Glutamatergic neuron (in vitro differentiated cells): ENCODE measurements at regions not wholly inside any gene's neighbourhood (a gene's known extent, or its start where the extent isn't known, plus 50 kb on each side); places are given as distances from the start of the nearest gene placed in this dataset.

Experiments
- DNase-seq: peaks from one replicate; pipeline ENCODE4 v3.0.0; 2022
- H3K27ac Mint-ChIP-seq: one replicate; pipeline ENCODE4 v1.8.0; 2020; ENCODE audit warnings: mild to moderate bottlenecking, mixed read lengths, inconsistent platforms; ENCODE audit not compliant: unreplicated experiment
- H3K27me3 Mint-ChIP-seq: one replicate; pipeline ENCODE4 v1.8.0; 2020; ENCODE audit warnings: mild to moderate bottlenecking, moderate library complexity, mixed read lengths, inconsistent platforms; ENCODE audit not compliant: unreplicated experiment
- H3K36me3 Mint-ChIP-seq: one replicate; pipeline ENCODE4 v1.8.0; 2020; ENCODE audit warnings: mild to moderate bottlenecking, mixed read lengths, inconsistent platforms; ENCODE audit not compliant: unreplicated experiment
- H3K4me1 Mint-ChIP-seq: one replicate; pipeline ENCODE4 v1.8.0; 2020; ENCODE audit warnings: mild to moderate bottlenecking, low read depth, mixed read lengths, inconsistent platforms; ENCODE audit not compliant: unreplicated experiment
- H3K4me3 Mint-ChIP-seq: one replicate; pipeline ENCODE4 v1.8.0; 2020; ENCODE audit warnings: mild to moderate bottlenecking, mixed read lengths, inconsistent platforms; ENCODE audit not compliant: unreplicated experiment
- H3K9me3 Mint-ChIP-seq: one replicate; pipeline ENCODE4 v1.8.0; 2020; ENCODE audit warnings: mild to moderate bottlenecking, moderate library complexity, mixed read lengths, inconsistent platforms; ENCODE audit not compliant: unreplicated experiment
- TF ChIP-seq, protein P1 (sequence below): fragments of 200-600 bp; sonication (generic); IDR thresholded peaks from one replicate; pipeline ENCODE4 v1.5.0; 2021; ENCODE audit not compliant: partially characterized antibody, unreplicated experiment

DNA sequence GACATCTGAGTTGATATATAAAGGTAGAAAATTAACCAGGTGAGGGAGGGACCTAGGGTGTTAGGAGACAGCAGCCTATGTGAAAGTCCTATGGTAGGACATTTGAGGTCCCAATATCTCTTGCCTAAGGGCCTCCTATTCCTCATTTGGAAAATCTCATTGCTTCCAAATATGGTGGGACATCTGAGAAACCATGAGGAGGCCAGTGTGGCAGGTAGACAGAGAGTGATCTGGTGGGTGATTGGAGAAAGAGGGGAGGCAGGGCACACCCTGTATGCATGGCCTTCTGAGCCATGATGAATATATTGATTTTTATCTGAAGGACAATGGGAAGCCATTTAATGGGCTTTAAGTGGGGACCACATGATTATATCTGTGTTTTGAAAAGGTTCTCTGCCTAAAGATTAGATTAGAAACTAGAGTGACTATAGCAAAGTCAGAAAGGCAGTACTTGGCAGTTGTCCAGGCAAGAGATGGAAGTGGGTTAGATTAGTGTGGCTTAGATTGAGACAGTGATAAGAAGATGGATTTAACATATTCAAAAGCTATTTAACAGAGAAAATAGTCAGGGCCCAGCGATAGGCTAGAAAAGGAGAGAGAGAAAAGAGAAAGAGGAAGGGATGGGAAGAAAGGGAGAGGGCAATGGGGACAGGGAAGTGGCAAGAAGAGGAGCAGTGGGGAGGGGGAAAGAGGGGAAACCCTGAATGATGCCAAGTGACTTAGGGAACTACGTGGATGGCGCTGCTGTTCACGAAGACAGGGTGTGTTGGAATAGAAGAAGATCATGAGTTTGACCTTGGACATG, 237.2 kb upstream of the SRRM4 start:
- TF ChIP-seq, protein P1, sequence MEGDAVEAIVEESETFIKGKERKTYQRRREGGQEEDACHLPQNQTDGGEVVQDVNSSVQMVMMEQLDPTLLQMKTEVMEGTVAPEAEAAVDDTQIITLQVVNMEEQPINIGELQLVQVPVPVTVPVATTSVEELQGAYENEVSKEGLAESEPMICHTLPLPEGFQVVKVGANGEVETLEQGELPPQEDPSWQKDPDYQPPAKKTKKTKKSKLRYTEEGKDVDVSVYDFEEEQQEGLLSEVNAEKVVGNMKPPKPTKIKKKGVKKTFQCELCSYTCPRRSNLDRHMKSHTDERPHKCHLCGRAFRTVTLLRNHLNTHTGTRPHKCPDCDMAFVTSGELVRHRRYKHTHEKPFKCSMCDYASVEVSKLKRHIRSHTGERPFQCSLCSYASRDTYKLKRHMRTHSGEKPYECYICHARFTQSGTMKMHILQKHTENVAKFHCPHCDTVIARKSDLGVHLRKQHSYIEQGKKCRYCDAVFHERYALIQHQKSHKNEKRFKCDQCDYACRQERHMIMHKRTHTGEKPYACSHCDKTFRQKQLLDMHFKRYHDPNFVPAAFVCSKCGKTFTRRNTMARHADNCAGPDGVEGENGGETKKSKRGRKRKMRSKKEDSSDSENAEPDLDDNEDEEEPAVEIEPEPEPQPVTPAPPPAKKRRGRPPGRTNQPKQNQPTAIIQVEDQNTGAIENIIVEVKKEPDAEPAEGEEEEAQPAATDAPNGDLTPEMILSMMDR, result no peak
- Mint-ChIP-seq H3K4me1 (no peaks in the 10 kb centered on the region), H3K27me3 (no peaks in the 10 kb centered on the region), H3K27ac (no peak overlapping the region), H3K9me3 (no peaks in the 10 kb centered on the region), H3K36me3 (no peaks in the 10 kb centered on the region), H3K4me3 (no peak overlapping the region)
- no peak for DNase-seq

DNA sequence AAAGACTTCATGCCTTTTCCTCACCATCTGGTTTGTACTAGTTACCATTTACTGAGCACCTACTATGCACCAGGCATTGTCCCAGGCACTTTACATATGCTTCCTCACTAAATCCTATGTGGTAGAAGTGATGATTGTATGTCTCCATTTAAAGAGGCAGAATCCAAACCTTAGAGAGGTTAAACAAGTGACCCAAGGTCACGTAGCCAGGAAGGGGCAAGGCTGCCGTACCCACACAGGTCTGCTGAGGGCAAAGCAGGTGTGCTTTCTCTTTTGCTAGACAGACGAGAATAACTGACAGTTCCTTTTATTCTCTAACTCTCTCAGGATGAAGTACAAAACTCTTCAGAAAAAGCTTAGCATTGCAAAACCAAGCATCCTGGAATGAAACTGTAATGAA, 235.2 kb upstream of the SRRM4 start:
- no peaks in the 10 kb centered on the region for H3K9me3 Mint-ChIP-seq
- no peak for DNase-seq
- no peaks in the 10 kb centered on the region for H3K4me1 Mint-ChIP-seq
- no peaks in the 10 kb centered on the region for H3K27me3 Mint-ChIP-seq
- H3K36me3 Mint-ChIP-seq, result no peaks in the 10 kb centered on the region
- no peak overlapping the region for H3K4me3 Mint-ChIP-seq
- TF ChIP-seq, protein P1, result no peak
- H3K27ac Mint-ChIP-seq, result no peak overlapping the region

DNA sequence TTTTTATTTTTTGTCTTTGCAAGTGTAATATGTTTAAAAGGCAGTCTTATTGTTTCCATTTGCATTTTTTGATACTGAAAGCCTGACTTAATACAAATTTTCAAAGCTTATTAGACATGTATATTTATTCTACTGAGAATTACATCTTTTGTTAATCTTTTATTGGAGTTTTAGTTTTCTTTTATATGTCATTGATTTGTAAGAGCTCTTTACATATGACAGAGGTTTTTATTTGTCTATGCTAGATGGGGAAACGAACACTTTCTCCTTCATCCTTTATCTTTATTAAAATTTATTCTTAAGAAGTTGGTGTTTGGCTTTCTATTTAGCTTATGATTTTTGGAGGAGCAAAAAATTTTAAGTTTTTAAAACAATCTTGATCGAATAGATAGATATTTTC, 234.4 kb upstream of the SRRM4 start:
- Mint-ChIP-seq H3K4me1 (no peaks in the 10 kb centered on the region), H3K36me3 (no peaks in the 10 kb centered on the region), H3K27me3 (no peaks in the 10 kb centered on the region), H3K27ac (no peak overlapping the region), H3K9me3 (no peaks in the 10 kb centered on the region), H3K4me3 (no peak overlapping the region)
- TF ChIP-seq, protein P1, result no peak
- no peak for DNase-seq

DNA sequence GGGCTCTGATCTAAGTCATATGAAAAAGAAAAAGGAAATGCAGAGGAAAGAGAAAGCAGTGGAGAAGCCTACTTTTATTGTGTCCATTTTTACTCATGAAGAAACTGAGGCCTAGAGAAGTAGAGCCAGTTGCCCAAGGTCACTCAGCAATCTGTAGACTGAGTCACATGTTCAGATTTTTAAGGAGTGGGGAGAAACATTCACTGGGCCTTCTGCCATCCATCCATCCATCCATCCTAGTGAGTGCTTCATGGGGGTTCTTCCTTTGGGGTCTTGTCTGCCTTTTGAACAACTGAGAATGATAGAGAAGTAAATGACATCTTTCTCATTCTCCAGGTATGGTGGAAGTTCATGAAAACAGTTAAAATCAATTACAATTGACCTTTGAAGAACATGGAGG, 233.6 kb upstream of the SRRM4 start:
- Mint-ChIP-seq H3K27me3 (no peaks in the 10 kb centered on the region), H3K27ac (no peak overlapping the region), H3K4me3 (no peak overlapping the region), H3K9me3 (no peaks in the 10 kb centered on the region), H3K36me3 (no peaks in the 10 kb centered on the region), H3K4me1 (no peaks in the 10 kb centered on the region)
- no peak for DNase-seq
- TF ChIP-seq, protein P1, result no peak
